HepG2 (cell line): ENCODE measurements at regions not wholly inside any gene's neighbourhood (a gene's known extent, or its start where the extent isn't known, plus 50 kb on each side); places are given as distances from the start of the nearest gene placed in this dataset.

ENCODE experiments used
- HES4 ChIP-seq: sonication (generic); formaldehyde crosslinking; IDR thresholded peaks from 2 replicates; pipeline ENCODE4 v1.9.0; 2021; ENCODE audit warnings: mild to moderate bottlenecking, missing genetic modification reagents, borderline replicate concordance
- MTA3 ChIP-seq: sonication (generic); formaldehyde crosslinking; IDR thresholded peaks from 2 replicates; pipeline ENCODE4 v1.4.0; 2020; ENCODE audit warnings: missing genetic modification reagents
- PBX2 ChIP-seq: IDR thresholded peaks from 2 replicates; pipeline ENCODE4 v1.6.1; 2016; ENCODE audit warnings: control low read depth
- PLSCR1 ChIP-seq: sonication (generic); formaldehyde crosslinking; IDR thresholded peaks from 2 replicates; pipeline ENCODE4 v1.5.0; 2020; ENCODE audit warnings: missing genetic modification reagents, mild to moderate bottlenecking, borderline replicate concordance
- SP4 ChIP-seq: sonication (generic); formaldehyde crosslinking; IDR thresholded peaks from 2 replicates; pipeline ENCODE4 v1.8.1; 2023; ENCODE audit warnings: mild to moderate bottlenecking, missing genetic modification reagents
- SPEN ChIP-seq: sonication (generic); formaldehyde crosslinking; IDR thresholded peaks from 2 replicates; pipeline ENCODE4 v1.5.1; 2020; ENCODE audit warnings: low read depth, mild to moderate bottlenecking, missing genetic modification reagents
- ZNF367 ChIP-seq: sonication (generic); formaldehyde crosslinking; IDR thresholded peaks from 2 replicates; pipeline ENCODE4 v1.4.0; 2020; ENCODE audit warnings: missing genetic modification reagents, borderline replicate concordance
- ZNF580 ChIP-seq: IDR thresholded peaks from 2 replicates; pipeline ENCODE4 v1.6.1; 2016; ENCODE audit warnings: low read depth, borderline replicate concordance
- TF ChIP-seq, protein P1 (sequence below): sonication (generic); formaldehyde crosslinking; IDR thresholded peaks from 2 replicates; pipeline ENCODE4 v1.5.1; 2020; ENCODE audit warnings: mild to moderate bottlenecking, missing genetic modification reagents

DNA sequence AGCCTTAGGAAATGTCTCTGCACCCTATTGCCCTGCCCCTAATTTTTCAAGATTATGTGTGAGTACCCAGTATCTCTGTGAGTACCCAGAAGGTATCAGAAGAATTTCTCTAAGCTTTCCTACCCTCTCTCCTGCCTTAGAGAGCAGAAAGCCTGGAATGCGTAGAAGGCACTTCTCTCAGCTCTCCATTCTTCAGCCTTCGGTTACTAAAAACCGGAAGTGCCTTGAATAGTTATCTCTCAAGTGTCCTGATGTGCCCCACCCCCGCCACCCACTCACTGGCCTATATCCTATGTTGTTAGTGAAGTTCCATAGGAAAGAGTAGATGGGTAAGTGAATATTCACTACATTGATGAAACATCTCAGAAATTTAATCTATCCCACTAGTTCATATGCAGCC, 210.7 kb upstream of the CDH10 start (continued):
- TF ChIP-seq, protein P1, sequence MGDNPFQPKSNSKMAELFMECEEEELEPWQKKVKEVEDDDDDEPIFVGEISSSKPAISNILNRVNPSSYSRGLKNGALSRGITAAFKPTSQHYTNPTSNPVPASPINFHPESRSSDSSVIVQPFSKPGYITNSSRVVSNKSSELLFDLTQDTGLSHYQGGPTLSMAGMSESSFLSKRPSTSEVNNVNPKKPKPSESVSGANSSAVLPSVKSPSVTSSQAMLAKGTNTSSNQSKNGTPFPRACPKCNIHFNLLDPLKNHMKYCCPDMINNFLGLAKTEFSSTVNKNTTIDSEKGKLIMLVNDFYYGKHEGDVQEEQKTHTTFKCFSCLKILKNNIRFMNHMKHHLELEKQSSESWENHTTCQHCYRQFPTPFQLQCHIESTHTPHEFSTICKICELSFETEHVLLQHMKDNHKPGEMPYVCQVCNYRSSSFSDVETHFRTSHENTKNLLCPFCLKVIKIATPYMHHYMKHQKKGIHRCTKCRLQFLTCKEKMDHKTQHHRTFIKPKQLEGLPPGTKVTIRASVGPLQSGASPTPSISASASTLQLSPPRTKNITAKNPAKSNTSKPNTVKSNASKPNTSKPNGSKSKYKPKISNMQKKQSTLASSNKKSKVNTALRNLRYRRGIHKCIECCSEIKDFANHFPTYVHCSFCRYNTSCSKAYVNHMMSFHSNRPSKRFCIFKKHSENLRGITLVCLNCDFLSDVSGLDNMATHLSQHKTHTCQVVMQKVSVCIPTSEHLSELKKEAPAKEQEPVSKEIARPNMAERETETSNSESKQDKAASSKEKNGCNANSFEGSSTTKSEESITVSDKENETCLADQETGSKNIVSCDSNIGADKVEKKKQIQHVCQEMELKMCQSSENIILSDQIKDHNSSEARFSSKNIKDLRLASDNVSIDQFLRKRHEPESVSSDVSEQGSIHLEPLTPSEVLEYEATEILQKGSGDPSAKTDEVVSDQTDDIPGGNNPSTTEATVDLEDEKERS (CRISPR knock-in tag) = no peak
- no peak for TF ChIP-seq PBX2 (CRISPR knock-in tag)
- TF ChIP-seq PLSCR1 (CRISPR knock-in tag) = no peak
- no peak for TF ChIP-seq SP4 (CRISPR knock-in tag)
- TF ChIP-seq HES4 = no peak
- TF ChIP-seq MTA3 (CRISPR knock-in tag) = no peak
- TF ChIP-seq ZNF367 (CRISPR knock-in tag) = no peak
- TF ChIP-seq ZNF580 (CRISPR knock-in tag) = no peak
- no peak for TF ChIP-seq SPEN
